ENCODE measurements at regions not wholly inside any gene's neighbourhood (a gene's known extent, or its start where the extent isn't known, plus 50 kb on each side); places are given as distances from the start of the nearest gene placed in this dataset.

GRCh38 chr12:131353376-131353775 is 357.5 kb upstream of the SFSWAP start:
- TF ChIP-seq ZBTB34 (CRISPR knock-in tag; IDR thresholded peaks at IDR 0.05) (no peak), PREB (CRISPR knock-in tag; IDR thresholded peaks at IDR 0.05) (no peak), CBX2 (IDR thresholded peaks at IDR 0.05; ENCODE audit: insufficient read depth, low read length, poor library complexity, severe bottlenecking) (no peak), TCF7L2 (IDR thresholded peaks at IDR 0.05; ENCODE audit: low read depth, low read length) (no peak), FOXK1 (CRISPR knock-in tag; IDR thresholded peaks at IDR 0.05; ENCODE audit: borderline replicate concordance) (no peak)
